Epithelial cell of esophagus (primary cell): ENCODE measurements at regions not wholly inside any gene's neighbourhood (a gene's known extent, or its start where the extent isn't known, plus 50 kb on each side); places are given as distances from the start of the nearest gene placed in this dataset.

Experiments used
- DNase-seq: peaks from one replicate; pipeline ENCODE4 v3.0.0; 2010; ENCODE audit warnings: low read depth
- H3K4me3 ChIP-seq: 2 replicates; pipeline ENCODE4 v1.5.1; 2011; ENCODE audit warnings: mild to moderate bottlenecking, low read length, control low read depth
- TF ChIP-seq, protein P1 (sequence below): IDR thresholded peaks from 2 replicates; pipeline ENCODE4 v1.5.1; 2011; ENCODE audit warnings: low read depth, mild to moderate bottlenecking, low read length, control low read depth, inconsistent platforms; ENCODE audit not compliant: insufficient read depth; ENCODE audit errors: missing control alignments

DNA sequence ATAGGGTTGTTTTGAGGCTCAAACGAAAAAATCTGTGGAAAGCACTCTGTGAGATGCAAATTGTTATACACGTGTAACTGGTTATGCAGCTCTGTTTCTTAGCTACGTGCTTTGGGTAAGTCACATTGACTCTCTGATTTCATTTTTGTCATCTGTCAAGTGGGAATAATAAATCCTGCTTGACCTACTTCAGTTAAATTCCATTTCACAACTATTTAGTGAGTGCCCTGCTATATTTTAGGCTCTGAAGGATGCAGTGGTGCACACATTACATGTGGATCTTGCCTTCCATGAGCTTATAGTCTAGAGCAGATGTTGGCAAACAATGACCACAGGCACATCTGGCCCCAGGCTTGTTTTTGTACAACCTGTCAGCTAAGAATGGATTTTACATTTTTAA is 133.6 kb upstream of the PLET1 start:
- peak; percentile 7 for DNase-seq
- H3K4me3 ChIP-seq = no peak overlapping the region
- TF ChIP-seq, protein P1, sequence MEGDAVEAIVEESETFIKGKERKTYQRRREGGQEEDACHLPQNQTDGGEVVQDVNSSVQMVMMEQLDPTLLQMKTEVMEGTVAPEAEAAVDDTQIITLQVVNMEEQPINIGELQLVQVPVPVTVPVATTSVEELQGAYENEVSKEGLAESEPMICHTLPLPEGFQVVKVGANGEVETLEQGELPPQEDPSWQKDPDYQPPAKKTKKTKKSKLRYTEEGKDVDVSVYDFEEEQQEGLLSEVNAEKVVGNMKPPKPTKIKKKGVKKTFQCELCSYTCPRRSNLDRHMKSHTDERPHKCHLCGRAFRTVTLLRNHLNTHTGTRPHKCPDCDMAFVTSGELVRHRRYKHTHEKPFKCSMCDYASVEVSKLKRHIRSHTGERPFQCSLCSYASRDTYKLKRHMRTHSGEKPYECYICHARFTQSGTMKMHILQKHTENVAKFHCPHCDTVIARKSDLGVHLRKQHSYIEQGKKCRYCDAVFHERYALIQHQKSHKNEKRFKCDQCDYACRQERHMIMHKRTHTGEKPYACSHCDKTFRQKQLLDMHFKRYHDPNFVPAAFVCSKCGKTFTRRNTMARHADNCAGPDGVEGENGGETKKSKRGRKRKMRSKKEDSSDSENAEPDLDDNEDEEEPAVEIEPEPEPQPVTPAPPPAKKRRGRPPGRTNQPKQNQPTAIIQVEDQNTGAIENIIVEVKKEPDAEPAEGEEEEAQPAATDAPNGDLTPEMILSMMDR = no peak

DNA sequence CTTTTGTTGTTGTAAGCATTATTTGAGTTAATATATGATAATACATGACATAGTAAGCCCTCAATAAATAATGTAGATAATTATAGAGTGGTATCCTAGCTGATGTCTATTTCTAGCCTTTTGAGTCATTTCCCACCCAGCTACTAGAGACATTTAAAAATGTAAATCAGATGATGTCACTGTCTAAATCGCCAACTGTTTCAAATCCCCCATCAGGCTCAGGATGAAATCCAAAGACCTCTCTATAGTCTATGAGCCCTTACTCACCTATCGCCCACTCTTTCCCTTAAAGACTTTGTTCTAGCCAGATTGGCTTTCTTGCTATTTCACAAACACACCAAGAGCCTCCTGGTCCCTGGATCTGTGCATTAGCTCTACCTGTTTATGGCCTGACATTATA is 135.4 kb upstream of the PLET1 start:
- no peak for DNase-seq
- no peak overlapping the region for H3K4me3 ChIP-seq
- TF ChIP-seq, protein P1 = no peak

DNA sequence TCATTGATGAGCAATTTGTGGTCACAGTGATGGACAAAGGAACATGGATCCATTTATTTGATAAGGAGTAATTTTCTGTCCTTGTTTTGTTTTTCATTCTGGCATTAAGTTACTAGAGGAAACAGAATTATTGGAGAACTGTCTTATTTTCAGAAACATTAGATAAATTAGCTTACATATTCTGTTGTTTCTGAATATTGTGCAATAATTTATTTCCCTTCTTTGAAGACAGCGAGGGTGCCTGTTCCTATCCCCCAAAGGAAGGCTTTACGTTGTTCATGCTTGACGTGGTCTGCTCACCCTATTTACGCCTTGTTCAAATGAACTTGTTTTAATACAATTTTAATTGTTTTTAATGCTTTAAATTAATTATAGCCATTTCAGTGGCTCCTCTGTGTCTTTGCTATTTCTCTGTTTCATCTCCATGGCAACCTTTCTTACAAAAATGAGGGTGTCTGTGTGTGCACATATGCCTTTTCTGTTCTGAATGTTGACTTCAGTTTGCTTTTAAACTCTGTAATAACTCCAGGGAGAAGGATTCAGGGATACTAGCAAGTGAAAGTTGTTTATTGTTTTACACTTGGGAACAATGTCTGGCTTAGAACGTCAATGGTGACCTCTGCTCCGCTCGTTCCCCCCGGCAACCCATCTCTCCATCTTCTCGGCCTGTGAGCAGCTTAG is 138.3 kb upstream of the PLET1 start:
- no peak overlapping the region for H3K4me3 ChIP-seq
- no peak for DNase-seq
- TF ChIP-seq, protein P1 = no peak

DNA sequence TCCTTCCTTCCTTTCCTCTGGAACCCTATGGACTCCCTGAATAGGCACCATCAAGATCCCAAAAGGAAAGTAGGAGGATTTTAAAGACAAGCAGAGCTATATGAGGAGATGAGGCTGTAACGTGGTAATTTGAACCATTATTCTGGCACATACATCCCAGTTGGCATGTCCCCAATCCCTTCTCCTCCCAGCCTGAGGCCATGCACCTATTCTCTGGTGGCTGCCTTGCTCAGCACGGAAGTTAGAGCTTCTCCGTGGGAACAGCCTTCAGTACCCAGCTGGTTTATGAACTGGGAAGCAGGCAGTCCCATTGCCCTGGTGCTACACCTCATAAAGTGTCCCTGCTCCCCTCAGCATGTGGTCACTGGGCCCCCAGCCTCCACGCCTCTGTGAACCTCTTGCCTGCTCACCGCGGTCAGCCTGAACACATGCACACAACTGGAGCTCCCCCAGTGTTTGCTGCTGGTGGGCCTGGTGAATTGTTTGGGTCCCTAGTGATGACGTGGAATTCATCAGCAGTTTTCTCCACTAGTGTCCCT is 139.9 kb upstream of the PLET1 start:
- TF ChIP-seq, protein P1 = no peak
- H3K4me3 ChIP-seq = no peak overlapping the region
- DNase-seq = no peak

DNA sequence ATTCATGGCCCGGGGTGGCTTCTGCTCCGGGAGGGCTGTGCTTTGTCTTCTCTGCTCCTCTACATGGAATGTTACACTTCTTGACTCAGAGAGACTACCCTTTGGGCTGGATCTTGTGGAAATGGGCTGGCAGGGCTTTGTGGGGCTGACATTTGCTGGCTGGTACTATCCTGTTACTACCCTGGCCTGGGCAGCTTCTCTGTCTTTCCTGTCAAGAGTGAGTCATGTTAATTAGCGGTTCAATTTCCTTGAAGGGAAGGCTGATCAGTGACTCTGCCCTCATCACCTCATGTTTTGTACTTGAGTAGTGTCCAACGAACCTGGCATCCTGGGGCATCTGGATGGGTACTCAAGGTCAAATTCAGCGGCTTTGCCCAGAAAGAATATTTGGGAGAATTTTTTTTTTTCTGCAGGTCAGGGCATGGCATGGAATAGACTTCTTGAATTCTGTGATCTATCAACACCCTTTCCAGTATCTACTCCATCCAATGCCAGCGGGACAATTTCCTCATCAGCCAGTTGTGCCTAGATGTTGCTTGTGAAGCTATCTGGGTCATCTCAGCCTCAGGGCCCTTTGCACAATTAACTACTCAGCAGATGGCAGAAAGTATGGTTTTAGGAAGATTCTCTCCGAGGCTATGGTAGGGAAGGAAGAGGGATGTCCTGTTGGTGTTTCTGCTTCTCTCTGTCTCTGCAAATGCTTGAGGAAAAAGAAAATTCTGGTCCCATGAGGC is 140.5 kb upstream of the PLET1 start:
- TF ChIP-seq, protein P1 = no peak

DNA sequence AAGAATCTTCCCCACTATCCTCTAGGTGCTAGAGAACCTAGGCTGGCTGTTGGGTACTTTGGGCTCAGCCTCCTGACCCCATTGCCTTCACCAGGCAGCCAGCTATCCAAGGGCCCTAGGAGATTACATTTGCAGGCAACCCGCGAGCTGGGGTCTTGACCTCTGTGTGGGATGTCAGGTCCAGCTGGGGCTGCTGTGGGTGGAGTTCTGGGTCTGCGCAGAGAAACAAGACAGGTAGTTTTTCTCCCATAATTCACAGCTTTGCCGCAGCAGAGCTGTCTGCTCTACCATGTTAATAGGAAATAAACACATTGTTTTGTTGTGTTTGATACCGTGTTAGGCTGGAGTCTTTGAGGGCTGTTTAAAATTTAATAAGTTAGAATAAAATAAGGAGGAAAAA is 142.8 kb upstream of the PLET1 start:
- TF ChIP-seq, protein P1 = no peak
- DNase-seq = no peak
- H3K4me3 ChIP-seq = no peak overlapping the region

More for the DNA sequence above, 140.5 kb upstream of the PLET1 start:
- no peak overlapping the region for H3K4me3 ChIP-seq
- peak; percentile 60 for DNase-seq
